ENCODE measurements at regions not wholly inside any gene's neighbourhood (a gene's known extent, or its start where the extent isn't known, plus 50 kb on each side); places are given as distances from the start of the nearest gene placed in this dataset.

GRCh38 chr13:47809411-47809810 lies 191.7 kb downstream of the SUCLA2 start (continued):
- no peak for TF ChIP-seq ZNF609 (CRISPR knock-in tag; IDR thresholded peaks at IDR 0.05; ENCODE audit: borderline replicate concordance)
- no peak for TF ChIP-seq MEIS2 (CRISPR knock-in tag; IDR thresholded peaks at IDR 0.05)
- no peak for TF ChIP-seq ZNF337 (CRISPR knock-in tag; IDR thresholded peaks at IDR 0.05; ENCODE audit: borderline replicate concordance, low read depth)
- no peak for TF ChIP-seq ZNF574 (CRISPR knock-in tag; IDR thresholded peaks at IDR 0.05)
- TF ChIP-seq NKX3-1 (CRISPR knock-in tag; IDR thresholded peaks at IDR 0.05): no peak

GRCh38 chr13:47803131-47803530 lies 197.9 kb downstream of the SUCLA2 start:
- H3K36me3 ChIP-seq (replicated peaks in 1 of 2; ENCODE audit: control insufficient read depth in 1 of 2, insufficient read depth in 2 of 2, low read length in 2 of 2): no peaks in the 10 kb centered on the region
- FAIRE-seq: no peak
- no peaks in the 10 kb centered on the region for H4K20me1 ChIP-seq (ENCODE audit: insufficient read depth, low read length)
- H3K9ac ChIP-seq (ENCODE audit: insufficient read depth, low read depth, low read length): no peak overlapping the region
- peaks cover 10% of the 10 kb centered on the region for H3K9me3 ChIP-seq (ENCODE audit: low read length)
- 90% methylated on average over 2 of the region's 2 CpGs for WGBS (ENCODE audit: low lambda C conversion rate)
- H3K4me2 ChIP-seq (ENCODE audit: low read depth, low read length): no peak overlapping the region
- H3K79me2 ChIP-seq (ENCODE audit: insufficient read depth, low read length): no peaks in the 10 kb centered on the region
- DNase-seq (ENCODE audit: low spot score): no peak
- H3K27me3 ChIP-seq (ENCODE audit: control insufficient read depth in 1 of 2, insufficient read depth in 2 of 2, low read length in 2 of 2): no peaks in the 10 kb centered on the region
- H3K27ac ChIP-seq (ENCODE audit: extremely low read length, insufficient read depth, low read length): no peak overlapping the region
- H3K4me1 ChIP-seq (ENCODE audit: insufficient read depth, low read length): no peaks in the 10 kb centered on the region
- POLR2A ChIA-PET: no interaction called here
- ATAC-seq: no peak
- intact Hi-C loops (cut with micrococcal nuclease; ENCODE audit: unreplicated experiment) (no loop called here), in situ Hi-C loops (cut with HindIII; ENCODE audit: extremely low pct_ligation_motif_present, low pct_unique_long_range_greater_than_20kb) (no loop called here)
- CTCF ChIA-PET (ENCODE audit: low intra/inter-chr PET ratio, low total read pairs): no interaction called here
- BruUV-seq (replicated peaks): no TSS peak
- no peak overlapping the region for H3K4me3 ChIP-seq (replicated peaks in 1 of 3; ENCODE audit: insufficient read depth in 1 of 3, low read depth in 2 of 3, low read length in 3 of 3)
- H2AFZ ChIP-seq (ENCODE audit: low read length): no peak overlapping the region
- no peak for TF ChIP-seq GATA4 (IDR thresholded peaks at IDR 0.05; ENCODE audit: borderline replicate concordance, low read depth)
- no peak for TF ChIP-seq RCOR2 (CRISPR knock-in tag; IDR thresholded peaks at IDR 0.05)
- TF ChIP-seq ZFAT (CRISPR knock-in tag; conservative IDR thresholded peaks at IDR 0.05): no peak
- no peak for TF ChIP-seq ZNF431 (CRISPR knock-in tag; IDR thresholded peaks at IDR 0.05; ENCODE audit: borderline replicate concordance, low read depth)
- TF ChIP-seq ZBTB4 (CRISPR knock-in tag; IDR thresholded peaks at IDR 0.05; ENCODE audit: borderline replicate concordance): no peak
- no peak for TF ChIP-seq ZFX (CRISPR knock-in tag; IDR thresholded peaks at IDR 0.05; ENCODE audit: low read depth)
- no peak for TF ChIP-seq TGIF2 (CRISPR knock-in tag; IDR thresholded peaks at IDR 0.05)
- no peak for TF ChIP-seq ZFP62 (CRISPR knock-in tag; IDR thresholded peaks at IDR 0.05)
- no peak for TF ChIP-seq U2AF1 (optimal IDR thresholded peaks at IDR 0.05; ENCODE audit: low read depth, low read length)

Data from HepG2 (cell line).